Psoas muscle (tissue), 7 donors: ENCODE measurements at regions not wholly inside any gene's neighbourhood (a gene's known extent, or its start where the extent isn't known, plus 50 kb on each side); places are given as distances from the start of the nearest gene placed in this dataset.
A peak's percentile ranks its signal among the peaks of the same experiment; 100 is the strongest.

Experiments
- ATAC-seq, 4 donors: fragments of 200-7000 bp; cut with Tn5 transposase; one replicate each; pipeline ENCODE4 v1.9.1; 2020; ENCODE audit warnings: moderate library complexity in 3 of 4, mild to moderate bottlenecking in 2 of 4
- DNase-seq, 2 donors: peaks; one replicate each; pipeline ENCODE4 v3.0.0-alpha.2; 2020
- H3K27ac ChIP-seq: fragments of 200-600 bp; one replicate; pipeline ENCODE4 v1.8.0; 2022
- H3K27me3 ChIP-seq, 3 donors: fragments of 200-600 bp in 1 of 3; one replicate each; pipeline versions ENCODE4 v1.6.1 to v1.8.0; 2013 to 2022; ENCODE audit warnings: low read length in 2 of 3, mild to moderate bottlenecking in 2 of 3, moderate library complexity in 1 of 3; ENCODE audit not compliant: insufficient read depth in 3 of 3
- H3K36me3 ChIP-seq, 2 donors: fragments of 200-600 bp in 1 of 2; one replicate each; pipeline versions ENCODE4 v1.6.1 to v1.8.0; 2013 to 2022; ENCODE audit warnings: low read depth in 1 of 2, mild to moderate bottlenecking in 1 of 2, moderate library complexity in 1 of 2; ENCODE audit not compliant: insufficient read depth in 1 of 2
- H3K4me1 ChIP-seq: fragments of 200-600 bp; one replicate; pipeline ENCODE4 v1.8.0; 2022
- H3K4me3 ChIP-seq: fragments of 200-600 bp; one replicate; pipeline ENCODE4 v1.8.0; 2022; ENCODE audit warnings: mild to moderate bottlenecking
- H3K9me3 ChIP-seq: fragments of 200-600 bp; one replicate; pipeline ENCODE4 v1.8.0; 2022
- CTCF ChIP-seq: fragments of 200-600 bp; IDR thresholded peaks from one replicate; pipeline ENCODE4 v1.8.0; 2022; ENCODE audit warnings: antibody characterized with exemption
- WGBS, 3 donors: extraction: QIAGEN DNeasy Blood & Tissue Kit; methylation state at CpG; one replicate each; pipeline versions ENCODE4 v1.1.6 to v1.1.7; 2013; 5-methylcytosine and 5-hydroxymethylcytosine counted together
- intact Hi-C, 2 donors: fragments of 100-400 bp; cut with DNase I; formaldehyde crosslinking; loops; one replicate each; pipeline versions ENCODE4 v1.11.0 to v1.14.2; 2022
- donor health status: healthy with polysubstance abuse.
- donor health status: DM: no; HTN: no; CAD: no; lungs with moderate emphysema.
- donor health status: Bipolar disorder and iron deficiency.
- donor health status: healthy.
- donor health status: DM: yes; HTN: yes; CAD: no.
- donor health status: DM: no; HTN: no; CAD: no.
- donor health status: DM: yes; HTN: yes; CAD: no.

GRCh38 chr4:53959343-53960120 lies 104.9 kb downstream of the CHIC2 start:
- 78 to 85% (median 80%) methylated on average over 16 of the region's 16 CpGs for WGBS, 3 donors
- intact Hi-C loops: no loop called here

GRCh38 chr4:53956454-53956853 lies 108.0 kb downstream of the CHIC2 start:
- no peaks in the 10 kb centered on the region for H3K27me3 ChIP-seq
- DNase-seq (no peak), ATAC-seq (no peak)
- no peaks in the 10 kb centered on the region for H3K36me3 ChIP-seq
- H3K4me3 ChIP-seq: no peak overlapping the region
- intact Hi-C loops: no loop called here
- TF ChIP-seq CTCF: no peak
- H3K27ac ChIP-seq: no peak overlapping the region
- no peaks in the 10 kb centered on the region for H3K4me1 ChIP-seq
- no peaks in the 10 kb centered on the region for H3K9me3 ChIP-seq

More at GRCh38 chr4:53959343-53960120, 104.9 kb downstream of the CHIC2 start:
- H3K4me1 ChIP-seq: no peaks in the 10 kb centered on the region
- ATAC-seq (no peak), DNase-seq (peak in 1 of 2 donors; percentile 49)
- H3K36me3 ChIP-seq: no peaks in the 10 kb centered on the region
- H3K27ac ChIP-seq: no peak overlapping the region
- no peak overlapping the region for H3K4me3 ChIP-seq
- no peaks in the 10 kb centered on the region for H3K27me3 ChIP-seq
- no peaks in the 10 kb centered on the region for H3K9me3 ChIP-seq
- TF ChIP-seq CTCF: no peak

GRCh38 chr4:53956053-53956452 lies 108.4 kb downstream of the CHIC2 start:
- Histone ChIP-seq H3K9me3 (no peaks in the 10 kb centered on the region), H3K36me3 (no peaks in the 10 kb centered on the region), H3K4me3 (no peak overlapping the region), H3K27me3 (no peaks in the 10 kb centered on the region), H3K4me1 (no peaks in the 10 kb centered on the region), H3K27ac (no peak overlapping the region)
- no peak for TF ChIP-seq CTCF
- no peak for DNase-seq
- intact Hi-C loops: no loop called here
- no peak for ATAC-seq
- 44 to 58% (median 44%) methylated on average over 5 of the region's 5 CpGs for WGBS, 3 donors

GRCh38 chr4:53951414-53951813 lies 113.0 kb downstream of the CHIC2 start:
- H3K27me3 ChIP-seq: no peaks in the 10 kb centered on the region
- DNase-seq: no peak
- ATAC-seq: no peak
- H3K4me1 ChIP-seq: no peaks in the 10 kb centered on the region
- TF ChIP-seq CTCF: no peak
- intact Hi-C loops: no loop called here
- no peaks in the 10 kb centered on the region for H3K36me3 ChIP-seq
- 60 to 64% (median 63%) methylated on average over 4 of the region's 4 CpGs for WGBS, 3 donors
- no peak overlapping the region for H3K27ac ChIP-seq
- no peaks in the 10 kb centered on the region for H3K9me3 ChIP-seq
- H3K4me3 ChIP-seq: no peak overlapping the region
